Thymus (tissue), 11 donors: ENCODE measurements at regions not wholly inside any gene's neighbourhood (a gene's known extent, or its start where the extent isn't known, plus 50 kb on each side); places are given as distances from the start of the nearest gene placed in this dataset.
A peak's percentile ranks its signal among the peaks of the same experiment; 100 is the strongest.
"Not testable (repeated sequence)": the region's sequence is repeated elsewhere in the genome, so short reads cannot be mapped to it uniquely, and the experiment has no call there.

Experiments used
- DNase-seq, 9 donors: peaks; one replicate each; pipeline ENCODE4 v3.0.0-alpha.2; 2013; ENCODE audit warnings: low spot score in 9 of 9, low read depth in 6 of 9, missing footprints in 1 of 9
- H3K27ac ChIP-seq, 2 donors: one replicate each; pipeline ENCODE4 v1.5.1; 2013; ENCODE audit warnings: control low read depth in 1 of 2, low read depth in 1 of 2, low read length in 1 of 2, mild to moderate bottlenecking in 1 of 2, moderate library complexity in 1 of 2
- H3K27me3 ChIP-seq, 2 donors: one replicate each; pipeline ENCODE4 v1.5.1; 2013; ENCODE audit warnings: low read length in 1 of 2; ENCODE audit not compliant: control insufficient read depth in 2 of 2, insufficient read depth in 1 of 2
- H3K36me3 ChIP-seq, 2 donors: one replicate each; pipeline ENCODE4 v1.5.1; 2013; ENCODE audit warnings: low read length in 1 of 2, mild to moderate bottlenecking in 1 of 2, moderate library complexity in 1 of 2; ENCODE audit not compliant: control insufficient read depth in 2 of 2, insufficient read depth in 2 of 2
- H3K4me1 ChIP-seq, 2 donors: one replicate each; pipeline ENCODE4 v1.5.1; 2013; ENCODE audit warnings: low read length in 2 of 2; ENCODE audit not compliant: control insufficient read depth in 2 of 2, insufficient read depth in 2 of 2
- H3K4me3 ChIP-seq, 2 donors: one replicate each; pipeline ENCODE4 v1.5.1; 2013; ENCODE audit warnings: low read length in 2 of 2, control low read depth in 1 of 2, mild to moderate bottlenecking in 1 of 2
- H3K9me3 ChIP-seq, 2 donors: one replicate each; pipeline ENCODE4 v1.5.1; 2013; ENCODE audit warnings: low read length in 1 of 2, mild to moderate bottlenecking in 1 of 2; ENCODE audit not compliant: control insufficient read depth in 2 of 2, insufficient read depth in 1 of 2
- whole genome bisulfite sequencing: extraction: QIAGEN DNeasy Blood & Tissue Kit; methylation state at CpG from one replicate; pipeline ENCODE4 v1.1.7; 2013; 5-methylcytosine and 5-hydroxymethylcytosine counted together
- donor health status: healthy.

GRCh38 chr4:104930745-104931736, 215.6 kb upstream of the TET2 start:
- H3K9me3 ChIP-seq, H3K27me3 ChIP-seq, H3K4me3 ChIP-seq, H3K27ac ChIP-seq, H3K36me3 ChIP-seq: not testable (repeated sequence)
- peak in 7 of 9 donors; percentile 18 to 74 (median 38) for DNase-seq
- peaks cover 0 to 13% of the 10 kb centered on the region in 2 donors for H3K4me1 ChIP-seq
- 40% methylated on average over 5 of the region's 5 CpGs for whole genome bisulfite sequencing

GRCh38 chr4:104938624-104939023, 208.1 kb upstream of the TET2 start:
- H3K9me3 ChIP-seq, result no peaks in the 10 kb centered on the region
- WGBS, result 97% methylated on average over 1 of the region's 1 CpG
- H3K4me1 ChIP-seq, result no peaks in the 10 kb centered on the region
- no peak overlapping the region for H3K4me3 ChIP-seq
- H3K27me3 ChIP-seq, result no peaks in the 10 kb centered on the region
- H3K36me3 ChIP-seq, result no peaks in the 10 kb centered on the region
- H3K27ac ChIP-seq, result no peak overlapping the region
- DNase-seq, result peak in 5 of 9 donors; percentile 35 to 80 (median 46)

GRCh38 chr4:104940927-104941326, 205.7 kb upstream of the TET2 start:
- DNase-seq, result no peak
- WGBS, result 94% methylated on average over 2 of the region's 2 CpGs
- H3K27ac ChIP-seq, result no peak overlapping the region

GRCh38 chr4:104941661-104942062, 205.0 kb upstream of the TET2 start:
- Histone ChIP-seq H3K4me3 (no peak overlapping the region), H3K27ac (no peak overlapping the region), H3K36me3 (no peaks in the 10 kb centered on the region), H3K27me3 (no peaks in the 10 kb centered on the region), H3K4me1 (no peaks in the 10 kb centered on the region), H3K9me3 (no peaks in the 10 kb centered on the region)
- WGBS, result 88% methylated on average over 1 of the region's 1 CpG
- DNase-seq, result no peak

More at GRCh38 chr4:104940927-104941326, 205.7 kb upstream of the TET2 start:
- Histone ChIP-seq H3K27me3 (no peaks in the 10 kb centered on the region), H3K4me1 (no peaks in the 10 kb centered on the region), H3K36me3 (no peaks in the 10 kb centered on the region), H3K9me3 (no peaks in the 10 kb centered on the region), H3K4me3 (no peak overlapping the region)

GRCh38 chr4:104942990-104943743, 203.5 kb upstream of the TET2 start:
- H3K4me1 ChIP-seq, result no peaks in the 10 kb centered on the region
- no peak overlapping the region for H3K4me3 ChIP-seq
- peak overlapping the region in 1 of 2 donors; percentile 43 for H3K27ac ChIP-seq
- H3K27me3 ChIP-seq, result no peaks in the 10 kb centered on the region
- H3K9me3 ChIP-seq, result no peaks in the 10 kb centered on the region
- WGBS, result 84% methylated on average over 6 of the region's 6 CpGs
- DNase-seq, result peak in 1 of 9 donors; percentile 33
- H3K36me3 ChIP-seq, result no peaks in the 10 kb centered on the region

- Histone ChIP-seq H3K4me3 (no peak overlapping the region), H3K9me3 (no peaks in the 10 kb centered on the region), H3K27me3 (no peaks in the 10 kb centered on the region), H3K4me1 (no peaks in the 10 kb centered on the region), H3K27ac (no peak overlapping the region), H3K36me3 (no peaks in the 10 kb centered on the region)
- DNase-seq, result no peak
Measured at GRCh38 chr4:104944596-104944995, 202.1 kb upstream of the TET2 start.

GRCh38 chr4:104964410-104965175, 182.1 kb upstream of the TET2 start:
- Histone ChIP-seq H3K36me3 (no peaks in the 10 kb centered on the region), H3K27me3 (no peaks in the 10 kb centered on the region), H3K4me3 (no peak overlapping the region), H3K27ac (no peak overlapping the region), H3K9me3 (peaks cover 0 to 3% of the 10 kb centered on the region in 2 donors), H3K4me1 (peaks cover 0 to 5% of the 10 kb centered on the region in 2 donors)
- no peak for DNase-seq
- WGBS, result 96% methylated on average over 4 of the region's 4 CpGs

GRCh38 chr4:104966349-104967033, 180.2 kb upstream of the TET2 start:
- H3K36me3 ChIP-seq, result no peaks in the 10 kb centered on the region
- no peak overlapping the region for H3K4me3 ChIP-seq
- WGBS, result 29% methylated on average over 3 of the region's 3 CpGs
- peaks cover 0 to 5% of the 10 kb centered on the region in 2 donors for H3K4me1 ChIP-seq
- DNase-seq, result peak; percentile 3 to 70 (median 21)
- H3K27ac ChIP-seq, result peak overlapping the region in 1 of 2 donors; percentile 33
- no peaks in the 10 kb centered on the region for H3K9me3 ChIP-seq
- no peaks in the 10 kb centered on the region for H3K27me3 ChIP-seq
